H9 (cell line): ENCODE measurements at regions not wholly inside any gene's neighbourhood (a gene's known extent, or its start where the extent isn't known, plus 50 kb on each side); places are given as distances from the start of the nearest gene placed in this dataset.

Experiments
- DNase-seq: peaks from one replicate; pipeline ENCODE4 v3.0.0-alpha.2; 2017
- H2AFZ ChIP-seq: one replicate; pipeline ENCODE4 v1.6.1; 2013; ENCODE audit warnings: mild to moderate bottlenecking, low read length, control low read depth, moderate library complexity
- H2AK5ac ChIP-seq: 2 replicates; pipeline ENCODE4 v1.6.1; 2013; ENCODE audit warnings: low read length, control low read depth, mixed read lengths; ENCODE audit not compliant: insufficient read length
- H2BK120ac ChIP-seq: one replicate; pipeline ENCODE4 v1.6.1; 2013; ENCODE audit warnings: low read depth, mild to moderate bottlenecking, low read length, control low read depth, inconsistent platforms; ENCODE audit not compliant: poor library complexity, severe bottlenecking
- H2BK12ac ChIP-seq: 2 replicates; pipeline ENCODE4 v1.6.1; 2013; ENCODE audit warnings: low read length, control low read depth, mixed read lengths, low read depth; ENCODE audit not compliant: insufficient read length
- H2BK15ac ChIP-seq: 2 replicates; pipeline ENCODE4 v1.6.1; 2013; ENCODE audit warnings: low read depth, low read length, control low read depth
- H2BK20ac ChIP-seq: one replicate; pipeline ENCODE4 v1.6.1; 2013; ENCODE audit warnings: low read depth, mild to moderate bottlenecking, low read length, control low read depth, inconsistent platforms; ENCODE audit not compliant: poor library complexity, severe bottlenecking
- H2BK5ac ChIP-seq: 2 replicates; pipeline ENCODE4 v1.6.1; 2013; ENCODE audit warnings: low read length, control low read depth, mixed read lengths; ENCODE audit not compliant: insufficient read length
- H3K14ac ChIP-seq: 2 replicates; pipeline ENCODE4 v1.6.1; 2013; ENCODE audit warnings: low read length, control low read depth; ENCODE audit not compliant: insufficient read depth
- H3K18ac ChIP-seq: 2 replicates; pipeline ENCODE4 v1.6.1; 2013; ENCODE audit warnings: low read depth, mild to moderate bottlenecking, mixed read lengths, low read length, control low read depth; ENCODE audit not compliant: insufficient read length
- H3K23ac ChIP-seq: 2 replicates; pipeline ENCODE4 v1.6.1; 2013; ENCODE audit warnings: low read length, control low read depth, mixed read lengths, low read depth; ENCODE audit not compliant: insufficient read length
- H3K23me2 ChIP-seq: 2 replicates; pipeline ENCODE4 v1.6.1; 2013; ENCODE audit warnings: low read depth, mild to moderate bottlenecking, mixed read lengths, low read length, control low read depth; ENCODE audit not compliant: insufficient read length, poor library complexity, severe bottlenecking
- H3K27ac ChIP-seq: 2 replicates; pipeline ENCODE4 v1.5.1; 2013; ENCODE audit warnings: low read length, control low read depth, mixed read lengths, low read depth; ENCODE audit not compliant: insufficient read length
- H3K27me3 ChIP-seq: 2 replicates; pipeline ENCODE4 v1.6.1; 2013; ENCODE audit warnings: low read length, control low read depth, inconsistent platforms; ENCODE audit not compliant: insufficient read depth
- H3K4ac ChIP-seq: 2 replicates; pipeline ENCODE4 v1.6.1; 2013; ENCODE audit warnings: low read depth, mild to moderate bottlenecking, control low read depth, inconsistent platforms, low read length, moderate library complexity
- H3K4me1 ChIP-seq: 2 replicates; pipeline ENCODE4 v1.6.1; 2013; ENCODE audit warnings: low read length, control low read depth, inconsistent platforms; ENCODE audit not compliant: insufficient read depth
- H3K4me2 ChIP-seq: 2 replicates; pipeline ENCODE4 v1.6.1; 2013; ENCODE audit warnings: low read length, control low read depth, mixed read lengths; ENCODE audit not compliant: insufficient read length, insufficient read depth
- H3K56ac ChIP-seq: 2 replicates; pipeline ENCODE4 v1.6.1; 2013; ENCODE audit warnings: low read depth, mild to moderate bottlenecking, mixed read lengths, low read length, control low read depth; ENCODE audit not compliant: insufficient read length
- H3K79me1 ChIP-seq: 2 replicates; pipeline ENCODE4 v1.6.1; 2013; ENCODE audit warnings: low read depth, mild to moderate bottlenecking, moderate library complexity, low read length, control low read depth, inconsistent platforms; ENCODE audit not compliant: insufficient read depth, poor library complexity, severe bottlenecking
- H3K79me2 ChIP-seq: 2 replicates; pipeline ENCODE4 v1.6.1; 2013; ENCODE audit warnings: low read length, control low read depth, inconsistent platforms; ENCODE audit not compliant: insufficient read depth
- H3K9ac ChIP-seq: 2 replicates; pipeline ENCODE4 v1.6.1; 2013; ENCODE audit warnings: low read length, control low read depth, mixed read lengths; ENCODE audit not compliant: insufficient read length; ENCODE audit errors: extremely low read depth
- H3K9me3 ChIP-seq: one replicate; pipeline ENCODE4 v1.6.1; 2013; ENCODE audit warnings: low read depth, low read length, inconsistent platforms; ENCODE audit not compliant: control insufficient read depth
- H3T11ph ChIP-seq: one replicate; pipeline ENCODE4 v1.6.1; 2013; ENCODE audit warnings: mild to moderate bottlenecking, low read length, control low read depth, inconsistent platforms
- H4K20me1 ChIP-seq: one replicate; pipeline ENCODE4 v1.6.1; 2013; ENCODE audit not compliant: control insufficient read depth, insufficient read length, insufficient read depth
- H4K5ac ChIP-seq: 2 replicates; pipeline ENCODE4 v1.6.1; 2013; ENCODE audit warnings: low read depth, mild to moderate bottlenecking, mixed read lengths, low read length, control low read depth; ENCODE audit not compliant: insufficient read length
- H4K8ac ChIP-seq: replicated peaks from 2 replicates; pipeline ENCODE4 v1.6.1; 2013; ENCODE audit warnings: low read length, control low read depth, mixed read lengths, low read depth; ENCODE audit not compliant: insufficient read length
- H4K91ac ChIP-seq: 2 replicates; pipeline ENCODE4 v1.6.1; 2013; ENCODE audit warnings: low read depth, mild to moderate bottlenecking, moderate library complexity, mixed read lengths, low read length, control low read depth; ENCODE audit not compliant: insufficient read length
- H3K27ac Mint-ChIP-seq, 3 experiments: 2 replicates in 2 of 3; 3 replicates in 1 of 3; pipeline ENCODE4 v1.8.0; 2020 to 2021; ENCODE audit warnings: mixed read lengths in 3 of 3, mild to moderate bottlenecking in 1 of 3, moderate library complexity in 1 of 3
- H3K27me3 Mint-ChIP-seq: 2 replicates; pipeline ENCODE4 v1.8.0; 2021; ENCODE audit warnings: low read depth, mild to moderate bottlenecking, moderate library complexity, mixed read lengths
- H3K36me3 Mint-ChIP-seq, 3 experiments: 2 replicates in 2 of 3; 3 replicates in 1 of 3; pipeline ENCODE4 v1.8.0; 2020 to 2021; ENCODE audit warnings: low read depth in 3 of 3, mixed read lengths in 3 of 3; ENCODE audit not compliant: insufficient read depth in 1 of 3
- H3K4me1 Mint-ChIP-seq, 2 experiments: 2 replicates each; pipeline ENCODE4 v1.8.0; 2020; ENCODE audit warnings: mixed read lengths in 2 of 2
- H3K4me3 Mint-ChIP-seq, 2 experiments: 2 replicates in 1 of 2; 3 replicates in 1 of 2; pipeline ENCODE4 v1.8.0; 2020 to 2021; ENCODE audit warnings: mild to moderate bottlenecking in 2 of 2, mixed read lengths in 2 of 2, moderate library complexity in 1 of 2
- H3K9me3 Mint-ChIP-seq, 2 experiments: 2 replicates in 1 of 2; 3 replicates in 1 of 2; pipeline ENCODE4 v1.8.0; 2020; ENCODE audit warnings: mild to moderate bottlenecking in 2 of 2, mixed read lengths in 2 of 2, moderate library complexity in 1 of 2
- TF ChIP-seq, protein P1 (sequence below): fragments of 200-600 bp; sonication (generic); conservative IDR thresholded peaks from 3 replicates; pipeline ENCODE4 v1.8.0; 2021; ENCODE audit warnings: antibody characterized with exemption, mild to moderate bottlenecking

DNA sequence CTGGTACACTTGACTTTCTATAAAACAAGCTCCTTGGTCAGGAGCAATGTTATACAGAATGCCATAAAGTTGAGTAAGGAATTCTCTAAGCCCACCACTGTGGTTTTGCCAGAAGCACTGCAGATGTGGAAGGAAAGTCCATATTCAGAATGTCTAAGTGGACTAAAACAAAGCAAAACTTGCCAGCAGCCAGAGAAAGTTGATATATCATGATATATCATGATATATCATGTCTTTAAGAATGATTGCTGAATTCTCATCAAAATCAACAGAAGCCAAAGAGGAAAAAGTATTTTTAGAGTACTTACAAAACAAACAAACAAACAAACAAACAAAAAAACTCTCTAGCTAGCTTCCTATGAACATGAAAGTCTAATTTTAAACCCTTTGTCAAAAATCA is 424.8 kb upstream of the OR4E1 start:
- H3K27ac ChIP-seq: no peak overlapping the region

More for the DNA sequence above, 424.8 kb upstream of the OR4E1 start:
- H4K20me1 ChIP-seq: no peaks in the 10 kb centered on the region
- Mint-ChIP-seq H3K27me3 (peaks cover 10% of the 10 kb centered on the region), H3K4me3 (no peak overlapping the region), H3K9me3 (no peaks in the 10 kb centered on the region), H3K36me3 (no peaks in the 10 kb centered on the region), H3K27ac (no peak overlapping the region), H3K4me1 (peaks cover 0 to 4% of the 10 kb centered on the region in 2 experiments; a peak in 1 of 4 replicates)
- H4K5ac ChIP-seq: no peak overlapping the region
- H2BK120ac ChIP-seq: no peak overlapping the region
- no peak overlapping the region for H3K23ac ChIP-seq
- no peaks in the 10 kb centered on the region for H3K4me1 ChIP-seq
- H3K23me2 ChIP-seq: no peaks in the 10 kb centered on the region
- no peak overlapping the region for H4K8ac ChIP-seq
- DNase-seq: no peak
- no peak overlapping the region for H3K4me2 ChIP-seq
- no peak overlapping the region for H3K4ac ChIP-seq
- no peak overlapping the region for H2AK5ac ChIP-seq
- no peak overlapping the region for H2AFZ ChIP-seq
- H3K9me3 ChIP-seq: no peaks in the 10 kb centered on the region
- TF ChIP-seq, protein P1, sequence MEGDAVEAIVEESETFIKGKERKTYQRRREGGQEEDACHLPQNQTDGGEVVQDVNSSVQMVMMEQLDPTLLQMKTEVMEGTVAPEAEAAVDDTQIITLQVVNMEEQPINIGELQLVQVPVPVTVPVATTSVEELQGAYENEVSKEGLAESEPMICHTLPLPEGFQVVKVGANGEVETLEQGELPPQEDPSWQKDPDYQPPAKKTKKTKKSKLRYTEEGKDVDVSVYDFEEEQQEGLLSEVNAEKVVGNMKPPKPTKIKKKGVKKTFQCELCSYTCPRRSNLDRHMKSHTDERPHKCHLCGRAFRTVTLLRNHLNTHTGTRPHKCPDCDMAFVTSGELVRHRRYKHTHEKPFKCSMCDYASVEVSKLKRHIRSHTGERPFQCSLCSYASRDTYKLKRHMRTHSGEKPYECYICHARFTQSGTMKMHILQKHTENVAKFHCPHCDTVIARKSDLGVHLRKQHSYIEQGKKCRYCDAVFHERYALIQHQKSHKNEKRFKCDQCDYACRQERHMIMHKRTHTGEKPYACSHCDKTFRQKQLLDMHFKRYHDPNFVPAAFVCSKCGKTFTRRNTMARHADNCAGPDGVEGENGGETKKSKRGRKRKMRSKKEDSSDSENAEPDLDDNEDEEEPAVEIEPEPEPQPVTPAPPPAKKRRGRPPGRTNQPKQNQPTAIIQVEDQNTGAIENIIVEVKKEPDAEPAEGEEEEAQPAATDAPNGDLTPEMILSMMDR: no peak
- H3K18ac ChIP-seq: no peak overlapping the region
- H2BK12ac ChIP-seq: no peak overlapping the region
- H3K79me2 ChIP-seq: no peaks in the 10 kb centered on the region
- H2BK15ac ChIP-seq: no peak overlapping the region
- H3T11ph ChIP-seq: no peak overlapping the region
- no peak overlapping the region for H2BK5ac ChIP-seq
- no peaks in the 10 kb centered on the region for H3K27me3 ChIP-seq
- no peaks in the 10 kb centered on the region for H3K79me1 ChIP-seq
- no peak overlapping the region for H3K9ac ChIP-seq
- H3K56ac ChIP-seq: no peak overlapping the region
- H2BK20ac ChIP-seq: no peak overlapping the region
- no peak overlapping the region for H3K14ac ChIP-seq
- H4K91ac ChIP-seq: no peak overlapping the region
